Upper lobe of left lung (tissue), 6 donors: ENCODE measurements at regions not wholly inside any gene's neighbourhood (a gene's known extent, or its start where the extent isn't known, plus 50 kb on each side); places are given as distances from the start of the nearest gene placed in this dataset.

Experiments
- ATAC-seq, 2 donors: fragments of 200-7000 bp; cut with Tn5 transposase; one replicate each; pipeline ENCODE4 v1.9.1; 2022; ENCODE audit warnings: mild to moderate bottlenecking in 2 of 2, moderate library complexity in 2 of 2; ENCODE audit not compliant: low FRiP score in 2 of 2
- DNase-seq, 2 donors: peaks; one replicate each; pipeline ENCODE4 v3.0.0-alpha.2; 2019 to 2020
- H3K27ac ChIP-seq, 4 donors: fragments of 200-600 bp; sonication (generic); one replicate each; pipeline ENCODE4 v1.5.1; 2016 to 2019
- H3K27me3 ChIP-seq, 4 donors: fragments of 200-600 bp; sonication (generic); one replicate each; pipeline ENCODE4 v1.5.1; 2017 to 2019
- H3K36me3 ChIP-seq, 4 donors: fragments of 200-600 bp; sonication (generic); one replicate each; pipeline ENCODE4 v1.5.1; 2016 to 2019
- H3K4me1 ChIP-seq, 4 donors: fragments of 200-600 bp; sonication (generic); one replicate each; pipeline ENCODE4 v1.5.1; 2018 to 2019
- H3K4me3 ChIP-seq, 4 donors: fragments of 200-600 bp; sonication (generic); one replicate each; pipeline ENCODE4 v1.5.1; 2017 to 2019; ENCODE audit warnings: mild to moderate bottlenecking in 2 of 4, moderate library complexity in 1 of 4
- H3K9me3 ChIP-seq, 4 donors: fragments of 200-600 bp; sonication (generic); one replicate each; pipeline ENCODE4 v1.5.1; 2018 to 2019
- CTCF ChIP-seq, 6 experiments: fragments of 450-650 bp in 4 of 6; fragments of 200-600 bp in 2 of 6; sonication (generic) in 2 of 6; IDR thresholded peaks; one replicate each; pipeline ENCODE4 v1.5.1; 2016 to 2019; ENCODE audit warnings: antibody characterized with exemption in 6 of 6
- EP300 ChIP-seq, 4 donors: sonication (generic); formaldehyde crosslinking; IDR thresholded peaks; one replicate each; pipeline ENCODE4 v1.5.1; 2017; ENCODE audit warnings: antibody characterized with exemption in 4 of 4, control low read depth in 2 of 4
- POLR2A ChIP-seq, 4 donors: fragments of 450-650 bp; IDR thresholded peaks; one replicate each; pipeline ENCODE4 v1.5.1; 2016 to 2017; ENCODE audit warnings: antibody characterized with exemption in 4 of 4, mild to moderate bottlenecking in 2 of 4
- POLR2AphosphoS5 ChIP-seq, 2 donors: sonication (generic); formaldehyde crosslinking; IDR thresholded peaks; one replicate each; pipeline ENCODE4 v1.5.1; 2017; ENCODE audit warnings: antibody characterized with exemption in 2 of 2
- WGBS, 2 donors: methylation state at CpG; one replicate each; pipeline ENCODE4 v1.1.5; 2017 to 2018; 5-methylcytosine and 5-hydroxymethylcytosine counted together
- donor health status: DM: no; HTN: no; CAD: no; lungs with moderate emphysema.
- donor health status: DM: no; HTN: yes; CAD: no; lungs with severe emphysema.

GRCh38 chr15:36130641-36131310 lies 448.6 kb upstream of the CDIN1 start:
- TF ChIP-seq EP300 (IDR thresholded peaks at IDR 0.05) (no peak), CTCF (IDR thresholded peaks at IDR 0.05) (no peak), POLR2AphosphoS5 (IDR thresholded peaks at IDR 0.05) (no peak), POLR2A (IDR thresholded peaks at IDR 0.05) (no peak)
- no peaks in the 10 kb centered on the region for H3K4me1 ChIP-seq
- ATAC-seq (no peak), DNase-seq (no peak)
- no peaks in the 10 kb centered on the region for H3K36me3 ChIP-seq
- H3K27ac ChIP-seq = no peak overlapping the region
- no peaks in the 10 kb centered on the region for H3K9me3 ChIP-seq
- WGBS, 2 donors = 67 to 73% methylated on average over 3 of the region's 3 CpGs
- H3K4me3 ChIP-seq = no peak overlapping the region
- H3K27me3 ChIP-seq = no peaks in the 10 kb centered on the region

- 40 to 47% methylated on average over 2 of the region's 2 CpGs for WGBS, 2 donors
- TF ChIP-seq CTCF (IDR thresholded peaks at IDR 0.05) = no peak
- no peak for TF ChIP-seq POLR2AphosphoS5 (IDR thresholded peaks at IDR 0.05)
- no peak for TF ChIP-seq EP300 (IDR thresholded peaks at IDR 0.05)
- no peak for TF ChIP-seq POLR2A (IDR thresholded peaks at IDR 0.05)
Measured at GRCh38 chr15:36133742-36134141, 445.7 kb upstream of the CDIN1 start.

GRCh38 chr15:36136049-36136448 lies 443.4 kb upstream of the CDIN1 start:
- H3K27ac ChIP-seq = no peak overlapping the region
- WGBS, 2 donors = 71 to 82% methylated on average over 2 of the region's 2 CpGs
- DNase-seq (no peak), ATAC-seq (no peak)
- no peaks in the 10 kb centered on the region for H3K27me3 ChIP-seq
- no peaks in the 10 kb centered on the region for H3K36me3 ChIP-seq
- H3K9me3 ChIP-seq = no peaks in the 10 kb centered on the region
- TF ChIP-seq POLR2AphosphoS5 (IDR thresholded peaks at IDR 0.05) = no peak
- no peak overlapping the region for H3K4me3 ChIP-seq
- H3K4me1 ChIP-seq = no peaks in the 10 kb centered on the region

More at GRCh38 chr15:36133742-36134141, 445.7 kb upstream of the CDIN1 start:
- Histone ChIP-seq H3K4me3 (no peak overlapping the region), H3K36me3 (no peaks in the 10 kb centered on the region), H3K9me3 (no peaks in the 10 kb centered on the region), H3K27me3 (no peaks in the 10 kb centered on the region), H3K4me1 (no peaks in the 10 kb centered on the region), H3K27ac (no peak overlapping the region)
- DNase-seq = no peak
- ATAC-seq = no peak

GRCh38 chr15:36152936-36153335 lies 426.5 kb upstream of the CDIN1 start:
- H3K4me3 ChIP-seq = no peak overlapping the region
- no peaks in the 10 kb centered on the region for H3K27me3 ChIP-seq
- peaks cover 0 to 3% (median 0%) of the 10 kb centered on the region in 4 donors for H3K4me1 ChIP-seq
- ATAC-seq = no peak
- TF ChIP-seq CTCF (IDR thresholded peaks at IDR 0.05) (no peak), EP300 (IDR thresholded peaks at IDR 0.05) (no peak), POLR2AphosphoS5 (IDR thresholded peaks at IDR 0.05) (no peak), POLR2A (IDR thresholded peaks at IDR 0.05) (no peak)
- no peaks in the 10 kb centered on the region for H3K36me3 ChIP-seq
- no peak for DNase-seq
- H3K27ac ChIP-seq = no peak overlapping the region
- H3K9me3 ChIP-seq = peaks cover 0 to 3% (median 0%) of the 10 kb centered on the region in 4 donors

- Histone ChIP-seq H3K4me1 (peaks cover 0 to 3% (median 0%) of the 10 kb centered on the region in 4 donors), H3K27ac (no peak overlapping the region), H3K4me3 (no peak overlapping the region), H3K36me3 (no peaks in the 10 kb centered on the region), H3K9me3 (no peaks in the 10 kb centered on the region), H3K27me3 (no peaks in the 10 kb centered on the region)
- ATAC-seq (peak in 1 of 2 donors; percentile 84), DNase-seq (no peak)
- 64% methylated on average over 1 of the region's 1 CpG; no CpG with 5 or more reads in 1 of the 2 donors for WGBS, 2 donors
- no peak for TF ChIP-seq POLR2AphosphoS5 (IDR thresholded peaks at IDR 0.05)
- no peak for TF ChIP-seq POLR2A (IDR thresholded peaks at IDR 0.05)
- no peak for TF ChIP-seq EP300 (IDR thresholded peaks at IDR 0.05)
- TF ChIP-seq CTCF (IDR thresholded peaks at IDR 0.05) = no peak
Measured at GRCh38 chr15:36156879-36157427, 422.5 kb upstream of the CDIN1 start.
